ENCODE measurements at regions not wholly inside any gene's neighbourhood (a gene's known extent, or its start where the extent isn't known, plus 50 kb on each side); places are given as distances from the start of the nearest gene placed in this dataset.

DNA sequence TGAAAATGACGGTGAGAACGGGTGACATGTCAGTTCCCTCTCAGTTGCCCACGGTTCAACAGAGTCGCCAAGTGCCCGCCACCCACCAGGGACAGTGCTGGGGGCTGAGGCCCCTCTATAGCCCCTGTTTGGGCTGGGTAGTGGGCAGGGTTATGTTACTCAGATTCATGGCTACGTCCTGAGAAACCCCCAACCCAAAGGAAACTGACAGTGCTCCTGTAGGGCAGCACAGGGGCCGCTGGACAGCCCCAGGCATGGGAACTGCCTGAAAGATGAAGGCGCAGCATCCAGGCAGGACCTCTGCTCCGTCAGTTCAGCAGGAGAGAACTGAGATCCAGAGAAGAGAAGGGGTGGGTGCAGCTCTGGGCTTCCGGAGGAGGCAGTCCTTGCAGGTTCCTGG is 118.9 kb upstream of the PMEPA1 start:
- no peak for DNase-seq
- ATAC-seq, result no peak
- TF ChIP-seq, protein P1, sequence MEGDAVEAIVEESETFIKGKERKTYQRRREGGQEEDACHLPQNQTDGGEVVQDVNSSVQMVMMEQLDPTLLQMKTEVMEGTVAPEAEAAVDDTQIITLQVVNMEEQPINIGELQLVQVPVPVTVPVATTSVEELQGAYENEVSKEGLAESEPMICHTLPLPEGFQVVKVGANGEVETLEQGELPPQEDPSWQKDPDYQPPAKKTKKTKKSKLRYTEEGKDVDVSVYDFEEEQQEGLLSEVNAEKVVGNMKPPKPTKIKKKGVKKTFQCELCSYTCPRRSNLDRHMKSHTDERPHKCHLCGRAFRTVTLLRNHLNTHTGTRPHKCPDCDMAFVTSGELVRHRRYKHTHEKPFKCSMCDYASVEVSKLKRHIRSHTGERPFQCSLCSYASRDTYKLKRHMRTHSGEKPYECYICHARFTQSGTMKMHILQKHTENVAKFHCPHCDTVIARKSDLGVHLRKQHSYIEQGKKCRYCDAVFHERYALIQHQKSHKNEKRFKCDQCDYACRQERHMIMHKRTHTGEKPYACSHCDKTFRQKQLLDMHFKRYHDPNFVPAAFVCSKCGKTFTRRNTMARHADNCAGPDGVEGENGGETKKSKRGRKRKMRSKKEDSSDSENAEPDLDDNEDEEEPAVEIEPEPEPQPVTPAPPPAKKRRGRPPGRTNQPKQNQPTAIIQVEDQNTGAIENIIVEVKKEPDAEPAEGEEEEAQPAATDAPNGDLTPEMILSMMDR (IDR thresholded peaks at IDR 0.05), result no peak
- H3K36me3 ChIP-seq, result no peaks in the 10 kb centered on the region
- no peak overlapping the region for H3K4me3 ChIP-seq
- no peaks in the 10 kb centered on the region for H3K9me3 ChIP-seq
- H3K27me3 ChIP-seq (ENCODE audit: low read depth), result no peaks in the 10 kb centered on the region
- H3K4me1 ChIP-seq, result no peaks in the 10 kb centered on the region
- H3K27ac ChIP-seq, result no peak overlapping the region
- intact Hi-C loops (cut with DNase I), result no loop called here

DNA sequence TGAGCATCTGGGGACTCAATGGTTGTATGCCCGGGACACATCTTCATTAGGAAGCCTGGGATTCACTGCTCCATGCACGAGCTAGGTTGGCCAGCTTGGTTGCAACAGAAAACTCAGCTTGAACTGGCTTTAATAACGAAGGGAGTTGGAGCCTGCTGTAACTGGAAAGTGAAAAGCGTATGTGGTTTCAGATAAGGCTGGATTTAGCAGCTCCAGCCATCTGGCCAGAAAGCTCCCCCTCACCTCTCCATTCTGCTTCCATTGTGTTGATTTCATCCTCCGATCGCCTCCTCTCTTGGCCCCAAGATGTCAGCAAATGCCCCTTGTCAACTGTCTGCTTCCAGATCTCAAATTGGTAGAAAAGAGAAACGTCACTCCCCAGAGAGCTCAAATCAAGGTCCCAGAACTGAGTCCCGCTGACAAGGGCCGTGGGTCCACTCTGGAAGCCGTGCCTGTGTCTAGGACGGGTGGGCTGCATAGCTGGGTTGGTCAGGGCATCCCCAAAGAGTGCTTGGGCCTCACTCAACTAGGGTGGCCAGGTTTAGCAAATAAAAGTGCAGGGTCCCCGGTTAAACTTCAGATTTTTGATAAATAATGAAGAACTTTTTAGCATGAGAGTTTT is 117.0 kb upstream of the PMEPA1 start:
- no peak overlapping the region for H3K4me3 ChIP-seq
- DNase-seq, result no peak
- H3K4me1 ChIP-seq, result no peaks in the 10 kb centered on the region
- ATAC-seq, result no peak
- H3K27me3 ChIP-seq (ENCODE audit: low read depth), result no peaks in the 10 kb centered on the region
- no peaks in the 10 kb centered on the region for H3K36me3 ChIP-seq
- H3K27ac ChIP-seq, result no peak overlapping the region
- TF ChIP-seq, protein P1 (IDR thresholded peaks at IDR 0.05), result no peak
- no peaks in the 10 kb centered on the region for H3K9me3 ChIP-seq
- intact Hi-C loops (cut with DNase I), result no loop called here

DNA sequence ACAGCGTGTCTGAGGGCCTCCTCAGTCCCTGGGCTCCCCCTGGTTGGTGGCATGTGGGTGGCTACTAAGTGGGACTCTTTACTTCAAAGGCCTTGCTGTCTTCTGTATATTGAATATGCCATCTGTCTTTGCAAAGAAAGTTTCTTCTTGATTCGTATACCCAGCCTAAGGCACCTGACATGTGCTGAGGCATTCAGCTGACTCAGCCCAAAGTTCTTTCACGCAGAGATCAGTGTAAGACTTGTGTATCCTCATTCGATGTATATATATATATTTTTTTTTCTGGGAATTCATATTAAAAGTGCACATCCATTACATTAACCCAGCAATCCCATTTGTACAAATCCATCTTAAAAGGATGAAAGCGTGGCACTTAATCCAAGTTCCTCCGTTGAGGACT is 115.1 kb upstream of the PMEPA1 start:
- TF ChIP-seq, protein P1 (IDR thresholded peaks at IDR 0.05), result no peak
- Histone ChIP-seq H3K9me3 (no peaks in the 10 kb centered on the region), H3K4me3 (no peak overlapping the region), H3K4me1 (no peaks in the 10 kb centered on the region), H3K27me3 (ENCODE audit: low read depth) (no peaks in the 10 kb centered on the region), H3K36me3 (no peaks in the 10 kb centered on the region), H3K27ac (no peak overlapping the region)
- no peak for ATAC-seq
- no peak for DNase-seq
- intact Hi-C loops (cut with DNase I), result no loop called here

DNA sequence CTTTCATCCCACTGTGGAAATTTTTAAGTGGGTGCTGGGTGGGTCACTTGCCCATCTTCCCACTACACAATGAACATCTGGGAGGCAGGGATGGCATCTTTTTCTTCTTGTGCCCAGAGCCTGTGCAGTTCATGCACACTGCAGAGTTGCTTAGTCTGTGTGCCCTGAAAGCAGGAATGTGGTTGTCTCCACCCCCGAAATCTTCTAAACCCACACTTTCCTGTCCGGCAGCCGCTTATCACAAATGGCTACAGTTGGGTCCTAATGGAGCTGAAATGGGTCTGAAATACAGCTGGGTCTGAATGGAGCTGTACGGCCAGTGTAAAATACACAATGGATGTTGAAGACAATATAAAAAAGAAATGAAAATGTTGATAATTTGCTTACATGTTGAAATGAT is 112.1 kb upstream of the PMEPA1 start:
- Histone ChIP-seq H3K9me3 (no peaks in the 10 kb centered on the region), H3K27ac (no peak overlapping the region), H3K27me3 (ENCODE audit: low read depth) (no peaks in the 10 kb centered on the region), H3K4me3 (no peak overlapping the region), H3K36me3 (no peaks in the 10 kb centered on the region), H3K4me1 (no peaks in the 10 kb centered on the region)
- DNase-seq, result no peak
- no peak for ATAC-seq
- intact Hi-C loops (cut with DNase I), result no loop called here
- TF ChIP-seq, protein P1 (IDR thresholded peaks at IDR 0.05), result no peak

DNA sequence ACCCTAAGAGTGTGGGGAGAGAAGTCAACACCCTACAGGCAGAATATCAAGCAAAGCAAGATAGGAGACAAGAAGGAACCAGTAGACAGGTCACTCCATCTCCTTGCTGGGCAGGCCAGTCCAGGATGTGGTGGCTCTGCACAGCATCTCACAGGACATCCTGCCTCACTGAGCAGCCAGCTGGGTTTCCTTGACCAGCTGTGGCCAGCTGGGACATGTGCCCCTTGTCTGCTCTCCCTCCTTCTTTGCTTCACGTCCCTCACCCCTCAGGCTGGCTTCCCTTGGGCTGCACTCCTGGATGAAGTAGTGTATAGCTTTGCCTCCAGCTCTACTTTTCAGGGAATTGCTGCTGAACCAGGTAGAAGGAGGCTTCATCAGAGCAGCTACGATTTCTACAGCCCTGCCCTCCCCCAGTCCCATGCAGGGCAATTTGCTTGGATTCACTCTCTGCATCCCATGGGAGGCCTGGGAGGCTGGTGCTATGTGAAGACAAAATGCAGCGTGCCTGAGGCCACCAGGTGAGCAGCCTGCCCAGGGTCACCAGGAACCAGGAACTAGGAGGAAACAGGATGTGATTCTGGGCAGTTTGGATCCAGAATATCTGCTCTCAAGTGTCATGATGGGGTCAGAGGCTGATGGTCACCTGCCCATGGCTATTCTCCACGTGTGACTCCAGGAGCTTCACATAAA is 110.0 kb upstream of the PMEPA1 start:
- Histone ChIP-seq H3K27ac (no peak overlapping the region), H3K9me3 (no peaks in the 10 kb centered on the region), H3K4me1 (no peaks in the 10 kb centered on the region), H3K4me3 (no peak overlapping the region), H3K36me3 (no peaks in the 10 kb centered on the region), H3K27me3 (ENCODE audit: low read depth) (no peaks in the 10 kb centered on the region)
- no peak for DNase-seq
- no peak for ATAC-seq
- TF ChIP-seq, protein P1 (IDR thresholded peaks at IDR 0.05), result no peak
- intact Hi-C loops (cut with DNase I), result no loop called here
